ENCODE measurements at regions not wholly inside any gene's neighbourhood (a gene's known extent, or its start where the extent isn't known, plus 50 kb on each side); places are given as distances from the start of the nearest gene placed in this dataset.

DNA sequence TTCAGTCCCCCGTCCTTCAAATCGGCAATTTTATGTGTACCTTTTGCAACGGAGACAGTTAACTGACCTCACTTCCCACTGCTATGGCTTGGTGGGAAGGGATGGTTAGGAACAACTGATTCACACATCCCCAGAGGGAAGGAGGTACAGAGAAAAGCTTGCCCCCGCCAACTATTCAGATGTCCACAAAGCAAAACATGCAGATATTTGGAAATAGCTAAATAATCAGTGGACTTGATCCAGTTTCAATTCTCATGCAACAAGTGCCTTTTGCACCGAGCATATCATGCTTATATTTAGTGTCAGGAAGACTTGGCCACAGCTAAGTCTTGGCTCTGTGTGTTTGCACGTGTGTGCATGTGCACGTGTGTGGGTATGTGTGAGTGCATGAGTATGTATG lies 144.6 kb downstream of the SNX19 start:
- TF ChIP-seq JUND (IDR thresholded peaks at IDR 0.05; ENCODE audit: low read depth) = no peak
- no peak for DNase-seq (ENCODE audit: low read depth in 1 of 2, low spot score in 1 of 2)
- in situ Hi-C loops (cut with HindIII; ENCODE audit: low pct_unique_long_range_greater_than_20kb, low sequenced_read_pairs) = no loop called here

DNA sequence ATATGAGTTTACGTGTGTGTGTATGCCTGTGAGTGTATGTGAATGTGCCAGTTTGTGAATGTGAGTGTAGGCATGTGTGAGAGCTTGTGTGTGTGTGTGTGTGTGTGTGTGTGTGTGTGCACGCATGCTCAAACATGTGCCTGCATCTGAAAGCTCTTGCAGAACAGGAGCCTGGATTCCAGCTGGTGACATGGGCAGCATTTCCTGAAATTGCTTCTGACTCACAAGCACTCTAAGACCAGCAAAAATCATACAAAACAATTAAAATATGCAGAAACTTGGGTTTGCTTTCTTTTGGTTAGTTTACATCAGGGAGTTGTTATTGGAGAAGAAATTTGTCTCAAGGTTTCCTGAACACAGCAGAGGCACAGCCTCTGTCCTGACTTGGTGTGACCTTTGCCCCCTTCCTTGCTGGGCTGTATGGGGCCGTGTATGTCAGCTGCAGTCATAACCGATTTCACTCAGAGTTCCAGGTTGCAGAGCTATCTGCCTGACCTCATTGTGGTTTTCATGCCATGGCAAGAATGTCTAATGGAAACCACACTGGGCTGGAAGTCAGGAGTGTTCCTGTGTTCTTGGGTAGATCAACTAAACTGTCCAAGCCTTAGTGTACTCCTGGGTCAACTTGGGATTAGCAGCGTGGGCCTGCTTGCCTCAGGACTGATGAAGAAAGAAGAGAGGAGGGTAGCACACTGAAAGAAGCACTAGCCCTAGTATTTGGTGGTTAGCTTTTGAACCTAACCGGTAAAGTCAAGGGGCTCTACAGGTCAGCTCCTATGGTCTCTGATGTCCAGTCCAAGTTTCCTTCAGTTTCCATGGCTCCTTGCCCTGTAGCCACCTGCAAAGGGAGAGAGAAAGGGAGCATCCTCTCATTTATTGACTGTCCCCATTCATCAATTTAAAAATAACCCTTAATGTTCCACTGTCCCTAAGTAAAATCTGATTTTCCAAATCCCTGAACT lies 143.7 kb downstream of the SNX19 start:
- peak in 1 of 2 experiments; percentile 43 for DNase-seq (ENCODE audit: low read depth in 1 of 2, low spot score in 1 of 2)
- TF ChIP-seq JUND (IDR thresholded peaks at IDR 0.05; ENCODE audit: low read depth) = no peak
- in situ Hi-C loops (cut with HindIII; ENCODE audit: low pct_unique_long_range_greater_than_20kb, low sequenced_read_pairs) = no loop called here

DNA sequence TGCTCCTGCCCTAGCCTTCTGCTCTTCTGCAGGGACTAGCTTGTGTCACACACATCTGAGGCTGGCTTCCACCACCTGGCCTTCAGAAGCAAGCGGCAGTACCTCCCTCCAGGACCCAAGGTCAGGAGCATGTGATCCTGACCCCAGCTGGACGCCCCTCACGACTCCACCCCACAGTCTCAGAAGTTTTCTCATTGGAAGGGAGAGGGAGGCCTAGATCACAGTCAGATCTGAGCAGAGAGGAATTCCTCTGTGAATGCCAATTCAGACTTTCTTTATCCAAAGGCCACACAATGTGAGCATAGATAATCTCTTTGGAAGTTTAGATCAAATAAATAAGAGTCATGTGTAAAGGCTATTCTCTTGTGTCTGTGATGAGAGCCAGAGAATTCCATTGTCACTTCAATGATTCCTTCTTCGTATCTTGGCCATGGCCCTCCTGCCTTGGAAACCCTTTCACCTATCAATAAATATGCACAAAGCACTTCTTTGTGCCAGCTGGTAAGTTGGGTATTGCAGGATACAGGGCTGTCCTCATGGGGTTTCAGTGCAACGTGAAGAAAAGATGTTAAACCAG lies 142.9 kb downstream of the SNX19 start:
- TF ChIP-seq JUND (IDR thresholded peaks at IDR 0.05; ENCODE audit: low read depth) = no peak
- DNase-seq (ENCODE audit: low read depth in 1 of 2, low spot score in 1 of 2) = no peak
- in situ Hi-C loops (cut with HindIII; ENCODE audit: low pct_unique_long_range_greater_than_20kb, low sequenced_read_pairs) = no loop called here

DNA sequence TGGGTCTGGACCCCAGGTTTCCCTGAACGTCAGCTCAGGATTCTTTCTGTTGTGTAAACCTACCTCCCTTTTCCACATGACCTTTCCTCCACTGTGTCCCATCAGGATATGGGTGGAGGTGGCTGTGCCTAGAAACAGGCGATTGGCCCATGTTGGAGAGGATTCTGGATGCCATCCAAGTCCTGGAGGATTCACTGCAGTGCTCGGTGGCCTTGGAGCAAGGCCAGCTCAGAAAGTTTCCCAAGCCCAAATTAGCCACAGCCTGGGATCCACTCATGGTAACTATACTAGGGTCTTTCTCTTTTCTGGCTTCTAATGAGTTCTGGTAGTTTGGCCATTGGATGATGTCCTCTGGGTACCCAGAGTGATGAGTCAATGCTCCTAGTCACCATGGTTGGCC lies 141.6 kb downstream of the SNX19 start:
- in situ Hi-C loops (cut with HindIII; ENCODE audit: low pct_unique_long_range_greater_than_20kb, low sequenced_read_pairs) = no loop called here
- no peak for TF ChIP-seq JUND (IDR thresholded peaks at IDR 0.05; ENCODE audit: low read depth)
- no peak for DNase-seq (ENCODE audit: low read depth in 1 of 2, low spot score in 1 of 2)

DNA sequence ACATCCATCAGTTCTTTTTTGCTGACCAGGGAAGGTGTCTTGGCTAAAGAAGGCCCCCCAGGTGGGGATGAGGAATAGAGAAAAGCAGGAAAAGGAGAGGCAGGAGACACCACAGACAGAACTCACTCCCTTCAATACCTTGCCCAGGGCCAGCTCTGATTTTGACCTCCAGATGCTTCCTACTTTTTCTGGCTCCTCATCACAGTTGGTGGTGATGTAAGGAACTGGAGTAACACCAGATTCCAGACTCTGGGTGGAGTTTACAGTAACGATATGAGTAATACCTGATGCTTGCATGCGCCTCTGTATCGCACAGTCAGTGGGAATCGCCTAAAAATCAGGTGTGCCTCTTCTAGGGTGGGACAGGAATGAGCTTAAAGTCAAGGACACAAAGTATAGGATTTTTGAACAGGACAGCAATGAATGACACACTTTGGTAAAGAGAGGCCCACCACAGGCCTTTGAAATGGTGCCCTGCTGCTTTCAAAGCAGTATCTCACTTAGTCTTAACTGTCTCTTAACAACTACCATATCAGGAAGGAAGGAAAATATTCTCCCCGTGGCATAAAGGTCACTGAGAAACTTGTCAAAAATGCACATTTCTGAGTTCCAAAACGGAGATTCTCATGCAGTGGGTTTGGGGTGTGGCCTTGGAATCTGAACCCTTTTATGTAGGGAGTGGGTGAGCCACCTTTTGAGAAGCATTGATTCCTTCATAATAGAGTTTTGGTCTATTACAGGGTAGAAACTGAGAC lies 140.8 kb downstream of the SNX19 start:
- no peak for DNase-seq (ENCODE audit: low read depth in 1 of 2, low spot score in 1 of 2)
- in situ Hi-C loops (cut with HindIII; ENCODE audit: low pct_unique_long_range_greater_than_20kb, low sequenced_read_pairs) = no loop called here
- TF ChIP-seq JUND (IDR thresholded peaks at IDR 0.05; ENCODE audit: low read depth) = no peak

DNA sequence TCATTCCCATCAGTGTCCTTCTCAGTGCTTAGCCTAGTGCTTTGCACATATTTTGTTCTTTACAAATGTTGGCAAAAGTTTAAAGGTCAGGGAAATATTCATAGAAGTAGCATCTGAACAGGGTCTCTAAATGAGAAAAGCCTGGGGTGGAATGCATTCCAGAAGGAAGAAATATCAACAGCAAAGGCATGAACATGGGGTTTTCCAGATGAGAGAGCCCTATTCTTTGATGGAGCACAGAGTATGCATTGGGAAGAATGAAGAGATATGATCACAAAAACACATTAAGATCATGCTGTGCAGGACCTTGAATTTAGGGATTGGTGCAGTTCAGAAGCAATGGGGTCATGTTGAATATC lies 140.2 kb downstream of the SNX19 start:
- DNase-seq (ENCODE audit: low read depth in 1 of 2, low spot score in 1 of 2) = no peak
- no peak for TF ChIP-seq JUND (IDR thresholded peaks at IDR 0.05; ENCODE audit: low read depth)
- in situ Hi-C loops (cut with HindIII; ENCODE audit: low pct_unique_long_range_greater_than_20kb, low sequenced_read_pairs) = no loop called here

DNA sequence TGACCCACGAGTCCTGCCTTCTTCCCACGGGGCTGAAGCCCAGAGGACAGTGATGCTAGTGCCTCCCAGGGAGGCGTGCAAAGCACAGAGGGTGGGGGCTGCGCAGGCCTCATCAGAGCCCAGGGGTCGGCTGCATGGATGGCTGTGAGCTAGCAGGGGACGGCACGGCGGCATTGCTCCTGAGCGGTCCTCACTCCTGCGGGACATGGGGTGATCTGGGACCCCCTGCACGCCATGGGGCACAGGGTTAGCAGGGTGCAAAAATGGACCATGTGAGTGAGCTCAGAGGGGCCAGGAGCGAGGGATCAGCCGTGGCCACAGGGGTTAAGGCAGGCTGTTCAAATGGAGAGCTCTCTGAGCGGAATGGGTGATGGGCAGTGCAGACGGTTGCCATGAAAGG lies 138.3 kb downstream of the SNX19 start:
- no peak for TF ChIP-seq JUND (IDR thresholded peaks at IDR 0.05; ENCODE audit: low read depth)
- in situ Hi-C loops (cut with HindIII; ENCODE audit: low pct_unique_long_range_greater_than_20kb, low sequenced_read_pairs) = no loop called here
- DNase-seq (ENCODE audit: low read depth in 1 of 2, low spot score in 1 of 2) = no peak

DNA sequence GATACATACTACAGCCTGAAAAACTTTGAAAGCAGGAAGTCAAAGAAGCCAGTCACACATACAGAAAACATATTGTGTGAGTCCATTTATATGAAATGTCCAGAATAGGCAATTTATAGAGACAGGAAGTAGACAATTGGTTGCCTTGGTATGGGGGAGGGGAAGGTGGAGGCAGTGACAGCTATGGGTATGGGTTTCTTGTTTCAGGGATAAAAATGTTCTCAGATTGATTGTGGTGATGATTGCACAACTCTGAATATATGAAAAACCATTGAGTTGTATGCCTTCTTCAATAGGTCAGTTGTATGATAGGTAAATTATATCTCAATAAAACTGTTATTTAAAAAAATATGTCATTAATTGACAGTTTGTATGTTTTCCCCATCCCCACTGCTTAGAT lies 137.6 kb downstream of the SNX19 start:
- TF ChIP-seq JUND (IDR thresholded peaks at IDR 0.05; ENCODE audit: low read depth) = no peak
- in situ Hi-C loops (cut with HindIII; ENCODE audit: low pct_unique_long_range_greater_than_20kb, low sequenced_read_pairs) = no loop called here
- DNase-seq (ENCODE audit: low read depth in 1 of 2, low spot score in 1 of 2) = no peak

DNA sequence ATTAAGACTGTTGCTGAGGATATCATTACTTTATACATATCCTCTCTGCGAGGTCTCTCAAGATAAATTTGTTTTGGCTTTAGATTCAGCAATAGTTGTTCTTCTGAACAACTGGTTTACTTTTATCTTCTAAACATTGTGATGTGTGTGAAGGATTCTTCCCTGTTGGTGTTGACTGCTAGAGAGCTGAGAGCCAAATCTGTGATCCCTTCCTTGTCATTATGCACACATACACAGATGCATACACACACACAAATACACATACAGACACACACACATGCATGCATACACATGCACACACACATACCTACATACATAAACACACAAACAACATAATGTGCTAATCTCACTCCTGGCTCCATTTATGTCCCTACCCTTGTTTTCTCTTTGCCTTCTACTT lies 137.0 kb downstream of the SNX19 start:
- no peak for TF ChIP-seq JUND (IDR thresholded peaks at IDR 0.05; ENCODE audit: low read depth)
- DNase-seq (ENCODE audit: low read depth in 1 of 2, low spot score in 1 of 2) = no peak
- in situ Hi-C loops (cut with HindIII; ENCODE audit: low pct_unique_long_range_greater_than_20kb, low sequenced_read_pairs) = no loop called here

DNA sequence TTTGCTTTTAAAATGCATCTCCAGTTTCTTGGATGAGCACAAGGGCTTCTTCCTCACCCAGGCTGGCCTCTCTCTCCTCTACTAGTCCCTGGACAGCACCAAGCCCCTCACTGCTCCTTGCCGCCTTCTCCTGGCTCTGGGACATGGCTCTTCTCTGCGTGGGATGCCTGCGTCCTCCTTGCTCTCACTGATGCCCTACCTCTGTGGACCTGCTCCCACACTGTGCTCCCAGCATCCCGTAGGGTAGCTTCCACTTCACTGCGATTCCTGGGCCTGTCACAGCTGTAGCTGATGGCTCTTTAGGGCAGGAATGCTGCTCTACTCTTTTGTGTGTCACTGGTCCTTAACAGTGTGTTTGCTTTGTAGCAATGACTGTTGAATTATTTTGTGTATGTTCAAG lies 136.3 kb downstream of the SNX19 start:
- in situ Hi-C loops (cut with HindIII; ENCODE audit: low pct_unique_long_range_greater_than_20kb, low sequenced_read_pairs) = no loop called here
- TF ChIP-seq JUND (IDR thresholded peaks at IDR 0.05; ENCODE audit: low read depth) = no peak

DNA sequence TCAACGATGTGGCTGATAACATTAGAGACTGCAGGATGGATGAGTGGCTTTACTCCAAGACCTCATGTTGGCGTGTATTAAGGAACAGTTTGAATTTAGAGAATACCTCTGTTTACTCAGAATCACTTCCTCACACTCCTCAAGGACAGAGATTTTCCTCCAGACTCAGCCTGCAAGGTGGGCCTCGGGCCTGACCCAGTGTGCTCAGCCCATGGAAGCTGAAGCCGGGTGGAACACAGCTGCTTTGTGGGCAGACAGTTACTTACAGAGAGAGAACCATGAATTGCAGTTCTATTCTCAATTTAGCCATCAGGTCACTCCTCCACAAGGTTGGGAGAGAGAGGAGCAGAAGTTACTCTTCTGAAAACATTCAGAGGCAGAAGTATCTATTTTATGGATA lies 135.8 kb downstream of the SNX19 start:
- in situ Hi-C loops (cut with HindIII; ENCODE audit: low pct_unique_long_range_greater_than_20kb, low sequenced_read_pairs) = no loop called here
- DNase-seq (ENCODE audit: low read depth in 1 of 2, low spot score in 1 of 2) = no peak
- no peak for TF ChIP-seq JUND (IDR thresholded peaks at IDR 0.05; ENCODE audit: low read depth)

More for the DNA sequence above, 136.3 kb downstream of the SNX19 start:
- DNase-seq (ENCODE audit: low read depth in 1 of 2, low spot score in 1 of 2) = no peak

DNA sequence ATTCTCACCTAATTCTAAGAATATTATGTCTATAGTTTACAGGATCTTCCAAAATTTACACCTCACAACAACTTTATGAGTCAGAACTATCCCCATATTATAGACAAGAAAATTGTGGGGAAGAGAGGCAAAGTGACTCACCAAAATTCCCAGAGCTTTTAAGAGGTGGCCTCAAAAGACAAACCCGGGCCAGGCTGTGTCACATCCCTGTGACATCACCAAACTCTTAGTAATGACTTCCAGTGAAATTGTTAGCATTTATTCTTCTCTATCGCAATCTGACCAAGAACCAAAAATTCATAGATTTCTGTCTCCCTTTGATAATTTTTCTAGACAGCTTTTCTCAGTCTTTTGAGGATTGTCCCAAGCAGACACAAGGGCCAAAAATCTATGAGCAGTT lies 134.3 kb downstream of the SNX19 start:
- no peak for TF ChIP-seq JUND (IDR thresholded peaks at IDR 0.05; ENCODE audit: low read depth)
- in situ Hi-C loops (cut with HindIII; ENCODE audit: low pct_unique_long_range_greater_than_20kb, low sequenced_read_pairs) = no loop called here
- no peak for DNase-seq (ENCODE audit: low read depth in 1 of 2, low spot score in 1 of 2)

All from T47D (cell line).